Stomach (tissue), 4 donors: ENCODE measurements at regions not wholly inside any gene's neighbourhood (a gene's known extent, or its start where the extent isn't known, plus 50 kb on each side); places are given as distances from the start of the nearest gene placed in this dataset.

Experiments used
- EP300 ChIP-seq: sonication (generic); formaldehyde crosslinking; IDR thresholded peaks from one replicate; pipeline ENCODE4 v1.6.1; 2017; ENCODE audit warnings: antibody characterized with exemption
- POLR2A ChIP-seq, 4 donors: fragments of 450-650 bp; IDR thresholded peaks; one replicate each; pipeline ENCODE4 v1.6.1; 2016; ENCODE audit warnings: antibody characterized with exemption in 4 of 4, control low read depth in 2 of 4, mild to moderate bottlenecking in 1 of 4, moderate library complexity in 1 of 4
- POLR2AphosphoS5 ChIP-seq, 3 donors: sonication (generic); formaldehyde crosslinking; IDR thresholded peaks; one replicate each; pipeline ENCODE4 v1.6.1; 2016; ENCODE audit warnings: antibody characterized with exemption in 3 of 3
- TF ChIP-seq, protein P1 (sequence below), 7 experiments: fragments of 450-650 bp in 4 of 7; fragments of 200-600 bp in 3 of 7; sonication (generic) in 3 of 7; IDR thresholded peaks; one replicate each; pipeline ENCODE4 v1.5.1; 2016 to 2019; ENCODE audit warnings: antibody characterized with exemption in 7 of 7, control low read depth in 2 of 7, mild to moderate bottlenecking in 1 of 7

DNA sequence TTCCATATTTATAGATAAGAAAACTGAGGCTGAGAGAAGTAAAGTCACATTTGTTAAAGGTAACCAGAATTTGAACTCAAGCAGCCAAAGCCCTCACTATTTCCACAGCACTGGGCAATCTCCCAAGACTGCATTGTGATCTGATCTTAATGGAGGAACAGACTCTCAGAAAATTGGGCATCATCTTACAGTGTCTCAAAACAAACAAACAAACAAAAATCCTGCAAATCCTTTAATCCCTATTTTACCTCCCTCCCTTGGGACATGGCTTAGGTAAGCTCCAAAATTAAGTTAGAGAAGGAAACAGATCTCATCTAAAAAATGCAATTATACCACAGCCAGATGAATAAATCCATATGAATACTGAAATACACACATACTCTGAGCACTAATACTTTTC, 57.5 kb downstream of the FHIP2A start:
- TF ChIP-seq POLR2A (IDR thresholded peaks at IDR 0.05) = no peak
- TF ChIP-seq, protein P1, sequence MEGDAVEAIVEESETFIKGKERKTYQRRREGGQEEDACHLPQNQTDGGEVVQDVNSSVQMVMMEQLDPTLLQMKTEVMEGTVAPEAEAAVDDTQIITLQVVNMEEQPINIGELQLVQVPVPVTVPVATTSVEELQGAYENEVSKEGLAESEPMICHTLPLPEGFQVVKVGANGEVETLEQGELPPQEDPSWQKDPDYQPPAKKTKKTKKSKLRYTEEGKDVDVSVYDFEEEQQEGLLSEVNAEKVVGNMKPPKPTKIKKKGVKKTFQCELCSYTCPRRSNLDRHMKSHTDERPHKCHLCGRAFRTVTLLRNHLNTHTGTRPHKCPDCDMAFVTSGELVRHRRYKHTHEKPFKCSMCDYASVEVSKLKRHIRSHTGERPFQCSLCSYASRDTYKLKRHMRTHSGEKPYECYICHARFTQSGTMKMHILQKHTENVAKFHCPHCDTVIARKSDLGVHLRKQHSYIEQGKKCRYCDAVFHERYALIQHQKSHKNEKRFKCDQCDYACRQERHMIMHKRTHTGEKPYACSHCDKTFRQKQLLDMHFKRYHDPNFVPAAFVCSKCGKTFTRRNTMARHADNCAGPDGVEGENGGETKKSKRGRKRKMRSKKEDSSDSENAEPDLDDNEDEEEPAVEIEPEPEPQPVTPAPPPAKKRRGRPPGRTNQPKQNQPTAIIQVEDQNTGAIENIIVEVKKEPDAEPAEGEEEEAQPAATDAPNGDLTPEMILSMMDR (IDR thresholded peaks at IDR 0.05) = no peak
- no peak for TF ChIP-seq EP300
- no peak for TF ChIP-seq POLR2AphosphoS5 (IDR thresholded peaks at IDR 0.05)
